HG03103 (cell line): ENCODE measurements at regions not wholly inside any gene's neighbourhood (a gene's known extent, or its start where the extent isn't known, plus 50 kb on each side); places are given as distances from the start of the nearest gene placed in this dataset.

Source experiments
- ATAC-seq: cut with Tn5 transposase; IDR thresholded peaks from one replicate; pipeline ENCODE4 v1.9.1; 2021; ENCODE audit warnings: low read depth; ENCODE audit not compliant: unreplicated experiment

- ATAC-seq, result no peak
These were observed 313.8 kb downstream of the C16orf95 start for GRCh38 chr16:87003414-87003755.

GRCh38 chr16:87006021-87006420 lies 311.2 kb downstream of the C16orf95 start:
- ATAC-seq, result no peak

- no peak for ATAC-seq
These were observed 310.1 kb downstream of the C16orf95 start for GRCh38 chr16:87006789-87007745.

GRCh38 chr16:87007907-87008306 lies 309.3 kb downstream of the C16orf95 start:
- ATAC-seq, result no peak

DNA sequence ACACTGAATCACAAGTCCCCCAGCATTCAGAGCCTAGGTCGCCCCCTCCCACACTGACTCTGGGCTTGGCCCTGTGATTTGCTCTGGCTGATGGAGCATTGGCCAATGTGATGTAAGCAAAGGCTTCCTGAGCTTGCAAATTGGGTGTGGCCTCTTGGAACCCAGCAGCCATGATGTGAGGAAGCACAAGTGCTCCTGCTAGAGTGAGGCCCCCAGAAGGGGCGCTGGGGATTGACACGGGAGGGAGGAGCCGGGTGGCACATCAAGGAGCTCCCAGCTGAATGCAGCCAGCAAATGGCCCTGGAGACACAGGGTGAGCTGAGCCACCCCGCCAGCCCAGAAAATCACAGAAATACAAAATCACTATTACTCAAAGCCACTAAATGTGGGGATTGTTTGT lies 308.5 kb downstream of the C16orf95 start:
- ATAC-seq, result no peak

GRCh38 chr16:87012954-87013938 lies 303.9 kb downstream of the C16orf95 start:
- no peak for ATAC-seq

DNA sequence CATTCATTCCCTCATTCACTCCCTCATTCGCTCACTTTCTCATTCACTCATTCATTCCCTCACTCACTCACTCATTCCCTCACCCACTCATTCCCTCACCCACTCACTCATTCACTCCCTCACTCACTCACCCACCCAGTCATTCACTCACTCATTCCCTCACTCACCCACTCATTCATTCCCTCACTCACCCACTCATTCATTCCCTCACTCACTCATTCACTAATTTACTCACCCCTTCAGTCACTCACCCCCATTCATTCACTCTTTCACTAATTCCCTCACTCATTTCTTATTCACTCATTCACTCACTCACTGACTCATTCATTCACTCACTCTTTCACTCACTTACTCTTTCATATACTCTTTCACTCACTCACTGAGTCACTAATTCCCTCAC lies 303.1 kb downstream of the C16orf95 start:
- ATAC-seq, result no peak

GRCh38 chr16:87015021-87015420 lies 302.2 kb downstream of the C16orf95 start:
- no peak for ATAC-seq

DNA sequence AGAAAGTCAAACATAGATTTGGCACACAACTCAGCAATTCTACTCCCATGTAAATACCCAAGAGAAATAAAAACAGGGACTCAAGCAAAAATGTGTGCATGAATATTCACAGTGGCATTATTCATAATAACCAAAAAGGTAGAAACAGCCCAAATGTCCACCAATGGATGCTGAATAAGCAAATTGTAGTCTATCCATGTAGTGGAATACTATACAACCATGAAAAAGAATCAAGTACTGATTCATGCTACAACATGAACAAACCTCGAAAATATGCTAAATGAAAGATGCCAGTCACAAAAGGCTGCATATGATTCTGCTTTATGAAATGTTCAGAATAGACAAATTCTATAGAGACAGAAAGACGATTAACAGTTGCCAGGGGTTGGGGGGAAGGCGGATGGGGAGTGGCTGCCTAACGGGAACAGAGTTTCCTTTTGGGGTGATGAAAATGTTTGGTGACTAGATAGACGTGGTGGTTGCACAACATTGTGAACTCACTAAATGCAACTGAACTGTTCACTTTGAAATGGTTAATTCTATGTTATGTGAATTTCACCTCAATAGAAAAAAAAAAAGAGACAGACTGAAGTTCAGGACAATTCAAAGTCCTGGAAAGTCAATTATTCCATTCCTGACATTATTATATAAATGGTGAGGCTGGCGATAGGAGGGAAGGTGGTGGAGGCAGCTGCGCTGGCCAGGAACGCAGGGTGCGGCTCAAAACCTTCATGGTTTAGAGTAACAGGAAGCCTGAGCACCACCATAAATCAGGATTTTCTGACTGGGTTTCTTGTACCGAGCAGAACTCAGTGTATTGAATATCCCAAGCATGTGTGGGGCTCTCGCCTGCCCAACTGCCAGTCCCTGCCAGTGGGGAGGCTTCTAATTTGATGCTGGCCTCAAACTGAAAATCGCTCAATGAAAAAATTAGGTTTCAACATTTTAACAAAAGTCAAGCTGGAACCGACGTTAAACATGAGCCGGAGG lies 300.9 kb downstream of the C16orf95 start:
- ATAC-seq, result no peak

GRCh38 chr16:87017371-87018012 lies 299.7 kb downstream of the C16orf95 start:
- ATAC-seq, result no peak

- no peak for ATAC-seq
These were observed 291.5 kb downstream of the C16orf95 start for GRCh38 chr16:87025676-87026075.

- ATAC-seq, result no peak
These were observed 290.1 kb downstream of the C16orf95 start for GRCh38 chr16:87027056-87027616.

- ATAC-seq, result no peak
These were observed 288.5 kb downstream of the C16orf95 start for GRCh38 chr16:87028481-87029320.

- no peak for ATAC-seq
These were observed 284.6 kb downstream of the C16orf95 start for GRCh38 chr16:87032554-87032953.

DNA sequence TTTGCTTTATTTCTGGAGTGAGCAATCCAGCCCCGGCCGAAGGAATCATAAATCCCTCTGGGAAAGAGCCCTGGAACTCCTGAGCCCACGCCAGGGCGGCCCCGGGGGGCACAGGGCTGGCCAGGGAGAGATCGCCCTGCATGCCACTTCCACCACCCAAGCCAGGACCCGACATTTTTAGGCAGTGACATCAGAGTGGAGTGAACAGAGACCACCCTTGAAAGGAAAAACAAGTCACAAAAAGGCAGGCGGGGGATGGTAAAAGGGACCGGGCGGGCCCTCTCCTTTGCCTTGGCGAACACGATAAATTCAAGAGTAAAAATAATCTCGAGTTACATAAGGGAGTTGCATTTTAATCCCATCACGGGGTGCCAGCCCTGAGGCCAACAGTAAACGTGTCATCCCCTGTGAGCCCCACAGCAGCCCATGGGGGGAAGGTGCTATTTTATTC lies 284.1 kb downstream of the C16orf95 start:
- no peak for ATAC-seq

GRCh38 chr16:87033541-87034300 lies 283.5 kb downstream of the C16orf95 start:
- ATAC-seq, result no peak

- no peak for ATAC-seq
These were observed 282.9 kb downstream of the C16orf95 start for GRCh38 chr16:87034317-87034716.

GRCh38 chr16:87035053-87035452 lies 282.1 kb downstream of the C16orf95 start:
- ATAC-seq, result no peak
